OCI-LY7 (cell line): ENCODE measurements at regions not wholly inside any gene's neighbourhood (a gene's known extent, or its start where the extent isn't known, plus 50 kb on each side); places are given as distances from the start of the nearest gene placed in this dataset.

Experiments
- EZH2phosphoT487 ChIP-seq: fragments of 200-600 bp; sonication (generic); IDR thresholded peaks from 2 replicates; pipeline ENCODE4 v1.6.1; 2018; ENCODE audit warnings: low read depth, borderline replicate concordance, mild to moderate bottlenecking, mixed run types, antibody characterized with exemption, low read length, moderate library complexity, mixed read lengths
- TF ChIP-seq, protein P1 (sequence below): fragments of 200-600 bp; sonication (generic); conservative IDR thresholded peaks from 2 replicates; pipeline ENCODE4 v1.5.1; 2014; ENCODE audit warnings: mild to moderate bottlenecking, antibody characterized with exemption, low read length, moderate library complexity, mixed read lengths

DNA sequence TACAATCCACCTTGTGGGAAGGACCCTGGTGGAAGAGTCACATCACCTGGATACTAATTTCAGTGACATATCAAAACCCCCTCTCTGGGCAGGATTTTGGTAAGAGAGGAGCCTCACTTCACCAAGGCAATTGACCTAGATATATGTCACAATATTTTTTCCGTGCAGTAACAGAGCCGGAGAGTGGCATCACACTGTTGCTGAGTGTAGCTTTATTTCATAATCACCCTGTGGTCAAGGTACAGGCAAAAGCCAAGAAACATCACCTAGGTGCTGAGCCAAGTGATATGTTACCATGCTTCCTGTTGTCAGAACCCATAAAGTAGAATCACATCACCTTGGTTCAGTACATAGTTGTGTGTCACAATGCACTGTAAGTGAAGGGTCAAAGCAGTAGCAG, 895.2 kb upstream of the TSPY4 start:
- TF ChIP-seq, protein P1, sequence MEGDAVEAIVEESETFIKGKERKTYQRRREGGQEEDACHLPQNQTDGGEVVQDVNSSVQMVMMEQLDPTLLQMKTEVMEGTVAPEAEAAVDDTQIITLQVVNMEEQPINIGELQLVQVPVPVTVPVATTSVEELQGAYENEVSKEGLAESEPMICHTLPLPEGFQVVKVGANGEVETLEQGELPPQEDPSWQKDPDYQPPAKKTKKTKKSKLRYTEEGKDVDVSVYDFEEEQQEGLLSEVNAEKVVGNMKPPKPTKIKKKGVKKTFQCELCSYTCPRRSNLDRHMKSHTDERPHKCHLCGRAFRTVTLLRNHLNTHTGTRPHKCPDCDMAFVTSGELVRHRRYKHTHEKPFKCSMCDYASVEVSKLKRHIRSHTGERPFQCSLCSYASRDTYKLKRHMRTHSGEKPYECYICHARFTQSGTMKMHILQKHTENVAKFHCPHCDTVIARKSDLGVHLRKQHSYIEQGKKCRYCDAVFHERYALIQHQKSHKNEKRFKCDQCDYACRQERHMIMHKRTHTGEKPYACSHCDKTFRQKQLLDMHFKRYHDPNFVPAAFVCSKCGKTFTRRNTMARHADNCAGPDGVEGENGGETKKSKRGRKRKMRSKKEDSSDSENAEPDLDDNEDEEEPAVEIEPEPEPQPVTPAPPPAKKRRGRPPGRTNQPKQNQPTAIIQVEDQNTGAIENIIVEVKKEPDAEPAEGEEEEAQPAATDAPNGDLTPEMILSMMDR = no peak
- no peak for TF ChIP-seq EZH2phosphoT487
